GM21576 (cell line): ENCODE measurements at regions not wholly inside any gene's neighbourhood (a gene's known extent, or its start where the extent isn't known, plus 50 kb on each side); places are given as distances from the start of the nearest gene placed in this dataset.

Experiments used
- ATAC-seq: cut with Tn5 transposase; IDR thresholded peaks from one replicate; pipeline ENCODE4 v1.9.1; 2021; ENCODE audit warnings: mild to moderate bottlenecking, moderate library complexity; ENCODE audit not compliant: unreplicated experiment

- ATAC-seq = no peak
Observed at GRCh38 chr5:74179701-74180100, 460.8 kb downstream of the ENC1 start.

- no peak for ATAC-seq
Observed at GRCh38 chr5:74179179-74179578, 461.3 kb downstream of the ENC1 start.

GRCh38 chr5:74177961-74178360, 462.6 kb downstream of the ENC1 start:
- no peak for ATAC-seq

GRCh38 chr5:74174366-74174765, 466.2 kb downstream of the ENC1 start:
- no peak for ATAC-seq

- no peak for ATAC-seq
Observed at GRCh38 chr5:74173665-74174064, 466.9 kb downstream of the ENC1 start.

GRCh38 chr5:74173241-74173640, 467.3 kb downstream of the ENC1 start:
- ATAC-seq = no peak

- no peak for ATAC-seq
Observed at GRCh38 chr5:74169701-74170100, 470.8 kb downstream of the ENC1 start.

GRCh38 chr5:74167930-74168315, 472.6 kb downstream of the ENC1 start:
- ATAC-seq = no peak

GRCh38 chr5:74167206-74167929, 473.2 kb downstream of the ENC1 start:
- no peak for ATAC-seq

GRCh38 chr5:74166064-74166463, 474.5 kb downstream of the ENC1 start:
- ATAC-seq = no peak

- ATAC-seq = no peak
Observed at GRCh38 chr5:74164725-74165235, 475.7 kb downstream of the ENC1 start.

GRCh38 chr5:74162524-74162923, 478.0 kb downstream of the ENC1 start:
- ATAC-seq = no peak

- ATAC-seq = no peak
Observed at GRCh38 chr5:74161170-74161569, 479.4 kb downstream of the ENC1 start.

GRCh38 chr5:74156728-74157383, 483.7 kb downstream of the ENC1 start:
- no peak for ATAC-seq

- no peak for ATAC-seq
Observed at GRCh38 chr5:74155501-74155900, 485.0 kb downstream of the ENC1 start.

- ATAC-seq = no peak
Observed at GRCh38 chr5:74154526-74154925, 486.0 kb downstream of the ENC1 start.

- no peak for ATAC-seq
Observed at GRCh38 chr5:74153255-74153790, 487.2 kb downstream of the ENC1 start.

- no peak for ATAC-seq
Observed at GRCh38 chr5:74152625-74153254, 487.8 kb downstream of the ENC1 start.

- ATAC-seq = no peak
Observed at GRCh38 chr5:74152136-74152535, 488.4 kb downstream of the ENC1 start.

- ATAC-seq = no peak
Observed at GRCh38 chr5:74149395-74149794, 491.1 kb downstream of the ENC1 start.

GRCh38 chr5:74148321-74148720, 492.2 kb downstream of the ENC1 start:
- ATAC-seq = no peak

GRCh38 chr5:74146796-74147195, 493.7 kb downstream of the ENC1 start:
- ATAC-seq = no peak
